Dedifferentiated amniotic fluid mesenchymal stem cell (primary cell): ENCODE measurements at regions not wholly inside any gene's neighbourhood (a gene's known extent, or its start where the extent isn't known, plus 50 kb on each side); places are given as distances from the start of the nearest gene placed in this dataset.
A peak's percentile ranks its signal among the peaks of the same experiment; 100 is the strongest.
"Not testable (repeated sequence)": the region's sequence is repeated elsewhere in the genome, so short reads cannot be mapped to it uniquely, and the experiment has no call there.

Experiments
- DNase-seq: peaks from one replicate; pipeline ENCODE4 v3.0.0-alpha.2; 2016; ENCODE audit errors: extremely low spot score

GRCh38 chr2:19652811-19653210 is 249.0 kb downstream of the TTC32 start:
- DNase-seq, result no peak

DNA sequence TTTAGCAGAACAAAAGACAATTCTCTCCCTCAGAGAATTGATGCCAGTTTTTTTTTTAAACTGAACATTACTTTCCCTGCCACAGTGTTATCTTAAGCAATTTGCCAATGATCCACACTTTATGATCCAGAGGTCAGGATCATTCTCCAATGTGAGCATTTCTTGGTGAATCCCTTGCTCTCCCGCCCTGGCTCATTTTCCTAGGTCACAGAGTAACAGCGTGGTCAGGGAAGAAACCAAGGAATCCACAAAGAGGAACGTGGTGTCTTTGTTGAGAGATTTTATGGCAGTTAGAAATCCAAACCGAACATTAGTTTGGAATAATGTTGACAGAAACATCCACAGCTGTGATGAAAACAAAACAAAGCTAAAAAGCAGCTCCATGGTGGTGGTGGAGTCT is 250.3 kb downstream of the TTC32 start:
- no peak for DNase-seq

- DNase-seq, result peak; percentile 84
Observed at GRCh38 chr2:19649785-19650380, 251.9 kb downstream of the TTC32 start.

DNA sequence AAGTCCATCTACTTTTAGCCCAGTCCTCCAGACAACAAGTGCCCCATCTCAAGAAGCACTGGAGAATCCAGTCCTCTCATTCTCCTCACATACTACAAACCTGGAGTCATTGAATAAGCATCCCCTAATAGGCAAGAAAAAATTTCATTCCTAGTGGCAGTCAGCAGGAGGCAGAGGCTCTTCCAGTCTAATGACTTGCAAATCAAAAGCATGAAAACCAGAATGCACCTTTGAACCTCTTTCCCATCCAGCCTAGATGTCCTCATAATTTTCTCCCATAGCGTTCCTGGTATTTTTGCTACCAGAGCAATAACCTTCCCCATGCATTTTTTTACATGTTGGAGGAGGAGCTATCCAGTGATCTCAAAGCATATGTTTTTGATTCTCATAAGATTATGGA is 252.6 kb downstream of the TTC32 start:
- no peak for DNase-seq

DNA sequence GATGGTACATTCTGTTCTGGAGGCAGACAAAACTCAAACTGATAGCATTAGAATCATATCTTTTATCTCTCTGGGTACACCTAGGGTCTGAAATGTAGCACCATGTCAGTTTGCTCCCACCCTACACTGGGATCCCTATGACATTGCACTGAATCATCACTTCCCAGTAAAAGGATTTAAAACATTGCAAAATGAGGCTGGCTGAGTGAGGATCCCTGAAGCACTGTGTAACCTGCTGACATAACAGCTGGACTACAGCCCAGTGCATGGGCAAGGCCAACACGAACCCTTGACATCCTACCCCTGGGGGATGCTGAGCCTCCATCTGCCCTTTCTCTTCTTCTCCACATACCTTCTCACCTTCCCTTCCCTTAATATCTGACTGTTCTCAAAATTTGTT is 253.2 kb downstream of the TTC32 start:
- peak; percentile 32 for DNase-seq

- DNase-seq, result no peak
Observed at GRCh38 chr2:19646987-19647386, 254.8 kb downstream of the TTC32 start.

DNA sequence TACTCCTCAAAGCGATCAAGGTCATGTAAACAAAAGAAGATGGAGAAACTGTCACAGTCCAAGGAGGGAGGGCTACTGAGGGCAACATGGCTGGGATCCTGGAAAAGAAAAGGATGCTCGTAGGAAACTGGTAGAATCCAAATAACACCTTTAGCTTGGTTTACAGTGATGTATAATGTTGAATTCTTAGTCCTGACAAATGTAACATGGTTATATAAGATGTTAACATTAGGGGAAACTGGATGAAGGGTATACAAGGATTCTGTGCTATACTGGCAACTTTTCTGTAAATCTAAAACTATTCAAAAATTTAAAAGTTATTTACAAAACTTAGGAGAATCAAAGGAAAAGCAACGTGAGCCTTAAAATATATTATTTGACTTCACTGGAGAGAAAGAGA is 257.0 kb downstream of the TTC32 start:
- no peak for DNase-seq

DNA sequence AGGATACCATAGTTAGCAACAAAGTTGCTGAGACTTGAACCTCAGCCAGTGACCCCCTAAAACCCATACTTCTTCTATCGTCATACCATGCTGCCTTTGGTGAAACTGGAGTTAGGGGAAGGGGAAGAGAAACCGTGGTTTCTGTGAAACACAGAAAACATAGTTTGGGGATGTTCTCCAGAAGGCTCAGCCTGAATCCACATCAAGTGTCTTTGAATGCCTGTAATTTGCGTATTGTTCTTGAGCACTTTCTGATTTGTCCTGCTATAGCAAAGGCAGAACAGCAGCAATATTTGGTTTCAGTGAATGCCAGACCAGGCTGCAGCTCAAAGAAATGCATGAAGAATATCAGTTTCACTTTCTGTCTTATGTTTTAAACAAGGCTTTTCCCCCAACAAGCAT is 258.7 kb downstream of the TTC32 start:
- no peak for DNase-seq

DNA sequence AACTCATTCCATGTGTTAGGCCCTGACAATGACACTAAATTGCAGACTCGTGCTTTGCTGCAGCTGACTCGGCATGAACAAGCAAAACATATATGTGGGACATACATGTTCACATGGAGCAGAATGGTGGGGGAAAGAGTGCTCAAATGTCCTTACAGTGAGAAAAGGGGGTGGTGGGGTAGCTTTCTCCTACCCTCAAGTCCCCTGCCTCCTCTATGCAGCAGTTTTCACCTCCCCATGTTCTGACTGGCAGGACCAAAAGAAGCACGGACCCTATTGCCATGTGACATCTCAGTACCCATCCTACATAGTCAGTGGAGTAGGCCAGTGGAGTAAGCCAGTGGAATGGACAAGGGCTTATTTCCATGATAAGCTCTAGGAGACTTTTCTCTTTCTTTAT is 259.3 kb downstream of the TTC32 start:
- DNase-seq, result no peak

DNA sequence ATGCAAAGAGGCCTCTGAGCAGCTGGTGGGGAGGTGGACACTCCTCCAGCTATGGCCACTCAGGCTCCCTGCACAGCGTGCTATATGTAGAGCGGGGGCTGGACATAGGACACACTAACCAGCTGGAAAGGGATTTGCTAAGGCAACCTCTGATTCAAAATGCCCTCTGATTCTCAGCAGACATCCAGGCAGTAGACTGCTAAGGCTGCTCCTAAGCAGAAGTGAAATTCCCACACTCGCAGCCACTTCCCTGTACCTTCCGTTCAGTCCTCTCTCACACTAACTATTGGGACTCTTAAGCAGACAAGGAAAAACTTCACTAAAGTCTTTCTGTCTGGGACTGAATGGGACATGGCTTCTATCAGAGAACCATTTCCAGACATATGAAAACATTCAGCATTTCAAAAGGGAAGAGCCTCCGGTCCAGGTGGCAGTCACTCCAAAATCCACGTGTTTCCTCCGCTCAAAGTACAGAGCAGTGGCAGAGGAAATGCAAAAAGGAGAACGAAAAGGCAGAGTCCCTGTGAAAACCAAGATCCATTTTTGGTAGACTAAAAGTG is 265.8 kb downstream of the TTC32 start:
- DNase-seq, result no peak

- DNase-seq, result no peak
Observed at GRCh38 chr2:19632403-19632991, 269.3 kb downstream of the TTC32 start.

DNA sequence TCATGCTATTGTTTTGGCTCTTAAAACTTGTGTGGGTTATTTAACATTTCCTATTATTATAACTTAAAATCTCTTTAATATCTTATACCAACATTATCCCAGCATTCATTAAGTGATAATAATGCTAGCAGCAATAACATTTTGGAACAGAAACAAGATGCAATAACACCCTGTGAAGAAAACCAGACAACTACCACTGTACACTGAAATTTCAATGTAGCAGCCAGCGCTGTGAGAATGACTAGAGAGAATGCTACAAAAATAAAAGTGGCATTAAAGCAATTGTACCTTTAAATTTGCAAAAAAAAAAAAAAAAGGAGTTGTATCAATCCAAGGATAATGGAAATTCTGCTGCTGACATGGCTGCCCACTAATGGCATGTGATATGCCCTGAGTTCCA is 269.9 kb downstream of the TTC32 start:
- no peak for DNase-seq

- DNase-seq, result no peak
Observed at GRCh38 chr2:19630921-19631320, 270.9 kb downstream of the TTC32 start.

GRCh38 chr2:19627359-19627758 is 268.9 kb upstream of the OSR1 start:
- no peak for DNase-seq

- no peak for DNase-seq
Observed at GRCh38 chr2:19623488-19623887, 265.1 kb upstream of the OSR1 start.

DNA sequence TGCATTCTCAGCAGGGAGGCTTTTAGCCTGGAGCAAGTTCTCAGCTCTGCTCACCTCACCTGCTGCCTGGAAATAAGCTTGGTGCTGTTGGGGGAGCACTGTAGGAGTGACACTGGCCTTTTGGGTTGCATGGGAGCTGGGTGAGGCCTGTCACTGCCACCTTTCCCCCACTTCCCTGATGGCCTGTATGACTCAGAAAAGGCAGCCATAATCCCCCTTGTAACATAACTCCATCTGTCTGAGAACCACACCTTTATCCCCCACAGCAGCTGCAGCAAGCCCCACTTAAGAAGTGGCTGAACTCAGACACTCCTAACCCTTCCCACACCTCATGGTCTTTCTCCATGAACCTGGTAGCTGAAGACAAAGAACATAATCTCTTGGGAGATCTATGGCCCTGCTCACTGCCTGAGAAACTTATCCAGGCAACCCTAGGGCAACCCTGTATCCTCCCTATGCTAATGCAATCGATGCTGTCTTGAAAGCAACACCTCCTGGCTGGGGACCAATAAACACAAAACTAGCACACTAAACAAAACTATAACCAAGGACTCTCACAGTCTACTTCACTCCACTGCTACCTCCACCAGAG is 258.9 kb upstream of the OSR1 start:
- DNase-seq, result no peak

GRCh38 chr2:19615402-19615801 is 257.0 kb upstream of the OSR1 start:
- not testable (repeated sequence) for DNase-seq

GRCh38 chr2:19614066-19614465 is 255.6 kb upstream of the OSR1 start:
- no peak for DNase-seq

GRCh38 chr2:19611491-19612332 is 253.3 kb upstream of the OSR1 start:
- DNase-seq, result peak; percentile 64

DNA sequence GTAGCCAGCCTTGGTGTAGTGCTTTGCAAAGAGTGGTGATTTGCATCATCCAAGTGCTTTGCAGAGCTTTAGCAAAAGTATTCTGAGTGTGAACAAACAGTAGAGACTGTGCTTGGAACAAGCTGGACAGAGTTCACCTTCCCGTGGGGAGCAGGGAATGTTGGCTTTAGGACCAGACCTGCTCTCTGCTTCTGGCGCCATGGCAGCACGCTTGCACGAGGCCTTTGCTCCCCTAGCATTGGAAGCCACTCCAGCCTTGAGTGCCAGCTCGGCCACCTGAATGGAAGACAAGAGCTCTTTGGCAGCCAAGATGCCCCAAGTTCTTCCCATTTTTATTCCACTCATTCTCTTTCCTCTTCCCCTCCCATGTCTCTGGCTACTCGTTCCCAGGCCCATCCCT is 250.8 kb upstream of the OSR1 start:
- no peak for DNase-seq

GRCh38 chr2:19607931-19608771 is 249.7 kb upstream of the OSR1 start:
- peak; percentile 16 for DNase-seq

- no peak for DNase-seq
Observed at GRCh38 chr2:19607400-19607799, 249.0 kb upstream of the OSR1 start.
